ENCODE measurements at regions not wholly inside any gene's neighbourhood (a gene's known extent, or its start where the extent isn't known, plus 50 kb on each side); places are given as distances from the start of the nearest gene placed in this dataset.

GRCh38 chr10:29699621-29700020 lies 64.8 kb upstream of the SVIL start:
- H2BK5ac ChIP-seq (ENCODE audit: insufficient read length, low read length) = no peak overlapping the region
- H3K36me3 Mint-ChIP-seq (ENCODE audit: insufficient read depth in 1 of 3, low read depth in 3 of 3) = peaks cover 4 to 5% (median 4%) of the 10 kb centered on the region in 3 experiments; a peak in 5 of 7 replicates
- H3K9ac ChIP-seq (ENCODE audit: extremely low read depth, insufficient read length, low read length) = no peak overlapping the region
- H2AK5ac ChIP-seq (ENCODE audit: insufficient read length, low read length) = no peak overlapping the region
- TF ChIP-seq CTCF (conservative IDR thresholded peaks at IDR 0.05) = no peak
- no peak overlapping the region for H3K4me2 ChIP-seq (ENCODE audit: insufficient read depth, insufficient read length, low read length)
- no peaks in the 10 kb centered on the region for H3K4me1 ChIP-seq (ENCODE audit: insufficient read depth, low read length)
- H3K27me3 Mint-ChIP-seq (ENCODE audit: low read depth) = no peaks in the 10 kb centered on the region
- H3K23ac ChIP-seq (ENCODE audit: insufficient read length, low read depth, low read length) = no peak overlapping the region
- no peaks in the 10 kb centered on the region for H3K79me1 ChIP-seq (ENCODE audit: insufficient read depth, low read depth, low read length, poor library complexity, severe bottlenecking)
- no peaks in the 10 kb centered on the region for H3K23me2 ChIP-seq (ENCODE audit: insufficient read length, low read depth, low read length, poor library complexity, severe bottlenecking)
- H3K27ac ChIP-seq (ENCODE audit: insufficient read length, low read depth, low read length) = no peak overlapping the region
- DNase-seq = no peak
- H4K8ac ChIP-seq (replicated peaks; ENCODE audit: insufficient read length, low read depth, low read length) = no peak overlapping the region
- peak overlapping the region; percentile 26 for H2BK20ac ChIP-seq (ENCODE audit: low read depth, low read length, poor library complexity, severe bottlenecking)
- no peak overlapping the region for H3K18ac ChIP-seq (ENCODE audit: insufficient read length, low read depth, low read length)
- no peak overlapping the region for H4K5ac ChIP-seq (ENCODE audit: insufficient read length, low read depth, low read length)
- no peaks in the 10 kb centered on the region for H4K20me1 ChIP-seq (ENCODE audit: control insufficient read depth, insufficient read depth, insufficient read length)
- H3K27ac Mint-ChIP-seq = peak overlapping the region in 1 of 3 experiments; percentile 67; a peak in 2 of 7 replicates
- peaks cover 2 to 4% of the 10 kb centered on the region in 2 experiments; a peak in 4 of 5 replicates for H3K9me3 Mint-ChIP-seq
- H3K9me3 ChIP-seq (ENCODE audit: control insufficient read depth, low read depth, low read length) = no peaks in the 10 kb centered on the region
- H2BK15ac ChIP-seq (ENCODE audit: low read depth, low read length) = no peak overlapping the region
- no peak overlapping the region for H3K4ac ChIP-seq (ENCODE audit: low read depth, low read length)
- H3T11ph ChIP-seq (ENCODE audit: low read length) = no peak overlapping the region
- H3K79me2 ChIP-seq (ENCODE audit: insufficient read depth, low read length) = no peaks in the 10 kb centered on the region
- H2BK120ac ChIP-seq (ENCODE audit: low read depth, low read length, poor library complexity, severe bottlenecking) = no peak overlapping the region
- H3K14ac ChIP-seq (ENCODE audit: insufficient read depth, low read length) = no peak overlapping the region
- no peaks in the 10 kb centered on the region for H3K27me3 ChIP-seq (ENCODE audit: insufficient read depth, low read length)
- H3K56ac ChIP-seq (ENCODE audit: insufficient read length, low read depth, low read length) = no peak overlapping the region
- no peak overlapping the region for H2AFZ ChIP-seq (ENCODE audit: low read length)
- H3K4me3 Mint-ChIP-seq = no peak overlapping the region
- H2BK12ac ChIP-seq (ENCODE audit: insufficient read length, low read depth, low read length) = no peak overlapping the region
- no CpG with 5 or more reads among the region's 5 CpGs for WGBS (ENCODE audit: extremely low coverage, insufficient read length, low lambda C conversion rate)
- H3K4me1 Mint-ChIP-seq = peaks cover 24 to 30% of the 10 kb centered on the region in 2 experiments
- no peak overlapping the region for H4K91ac ChIP-seq (ENCODE audit: insufficient read length, low read depth, low read length)
